Cardiac muscle cell (in vitro differentiated cells and primary cell): ENCODE measurements at regions not wholly inside any gene's neighbourhood (a gene's known extent, or its start where the extent isn't known, plus 50 kb on each side); places are given as distances from the start of the nearest gene placed in this dataset.

Source experiments
- DNase-seq, 2 donors: peaks; one replicate each; pipeline versions ENCODE4 v3.0.0 to v3.0.0-alpha.2; 2010 to 2017; ENCODE audit warnings: low read depth in 1 of 2, low spot score in 1 of 2
- H3K27ac ChIP-seq: fragments of 200-600 bp; sonication (generic); 2 replicates; pipeline ENCODE4 v1.5.1; 2016
- H3K27me3 ChIP-seq: fragments of 200-600 bp; sonication (generic); 2 replicates; pipeline ENCODE4 v1.6.0; 2016; ENCODE audit warnings: control low read depth
- H3K36me3 ChIP-seq: fragments of 200-600 bp; sonication (generic); 2 replicates; pipeline ENCODE4 v1.5.1; 2016; ENCODE audit warnings: control low read depth
- H3K4me1 ChIP-seq: fragments of 200-600 bp; sonication (generic); 2 replicates; pipeline ENCODE4 v1.8.1; 2017; ENCODE audit warnings: low read depth, mild to moderate bottlenecking, mixed run types
- H3K4me3 ChIP-seq: fragments of 200-600 bp; sonication (generic); 2 replicates; pipeline ENCODE4 v1.5.1; 2016; ENCODE audit warnings: mild to moderate bottlenecking
- H3K9me3 ChIP-seq: fragments of 200-600 bp; sonication (generic); 2 replicates; pipeline ENCODE4 v1.5.1; 2017; ENCODE audit warnings: low read depth, mild to moderate bottlenecking, control low read depth
- CTCF ChIP-seq: IDR thresholded peaks from 2 replicates; pipeline ENCODE4 v1.5.1; 2012; ENCODE audit warnings: low read depth, mild to moderate bottlenecking, low read length

DNA sequence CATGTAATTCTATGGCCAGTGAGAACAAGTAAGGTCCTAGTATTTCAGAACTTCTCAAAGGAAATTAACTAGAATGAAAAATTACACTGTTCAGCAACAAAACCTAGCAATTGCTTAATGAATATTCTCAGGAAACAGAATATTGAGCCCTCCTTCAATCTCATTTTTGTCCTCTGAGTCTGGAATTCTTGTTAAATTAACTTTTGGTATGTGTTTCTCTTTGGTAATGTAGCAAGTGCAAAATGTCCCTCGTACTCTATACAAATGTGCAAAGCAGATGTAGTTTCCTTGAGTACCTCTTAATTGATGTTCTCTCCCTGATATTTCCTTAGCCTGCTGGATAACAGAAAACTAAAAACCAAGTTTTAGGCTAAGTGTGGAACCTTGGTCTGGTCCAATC is 190.8 kb upstream of the CNOT2 start:
- H3K36me3 ChIP-seq, result no peaks in the 10 kb centered on the region
- no peaks in the 10 kb centered on the region for H3K9me3 ChIP-seq
- no peaks in the 10 kb centered on the region for H3K27me3 ChIP-seq
- DNase-seq, result no peak
- H3K27ac ChIP-seq, result no peak overlapping the region
- no peak for TF ChIP-seq CTCF
- H3K4me1 ChIP-seq, result peaks cover 15% of the 10 kb centered on the region
- H3K4me3 ChIP-seq, result no peak overlapping the region

- TF ChIP-seq CTCF, result no peak
- peak in 1 of 2 donors; percentile 94 for DNase-seq
- H3K4me1 ChIP-seq, result peaks cover 15% of the 10 kb centered on the region
- no peaks in the 10 kb centered on the region for H3K36me3 ChIP-seq
- H3K27ac ChIP-seq, result no peak overlapping the region
- H3K27me3 ChIP-seq, result no peaks in the 10 kb centered on the region
- H3K4me3 ChIP-seq, result no peak overlapping the region
- no peaks in the 10 kb centered on the region for H3K9me3 ChIP-seq
These were observed 190.2 kb upstream of the CNOT2 start for GRCh38 chr12:70052931-70053497.

- H3K27me3 ChIP-seq, result no peaks in the 10 kb centered on the region
- no peak for DNase-seq
These were observed 183.9 kb upstream of the CNOT2 start for GRCh38 chr12:70059373-70059772.

GRCh38 chr12:70060634-70061033 is 182.6 kb upstream of the CNOT2 start:
- H3K27ac ChIP-seq, result no peak overlapping the region
- no peak for DNase-seq
- H3K9me3 ChIP-seq, result no peaks in the 10 kb centered on the region
- H3K4me1 ChIP-seq, result peaks cover 6% of the 10 kb centered on the region
- no peaks in the 10 kb centered on the region for H3K27me3 ChIP-seq
- H3K4me3 ChIP-seq, result no peak overlapping the region
- no peak for TF ChIP-seq CTCF
- no peaks in the 10 kb centered on the region for H3K36me3 ChIP-seq

More at GRCh38 chr12:70059373-70059772, 183.9 kb upstream of the CNOT2 start:
- no peak for TF ChIP-seq CTCF
- H3K9me3 ChIP-seq, result no peaks in the 10 kb centered on the region
- H3K27ac ChIP-seq, result no peak overlapping the region
- H3K4me1 ChIP-seq, result no peaks in the 10 kb centered on the region
- no peak overlapping the region for H3K4me3 ChIP-seq
- no peaks in the 10 kb centered on the region for H3K36me3 ChIP-seq

GRCh38 chr12:70068743-70069142 is 174.5 kb upstream of the CNOT2 start:
- no peak for TF ChIP-seq CTCF
- no peak for DNase-seq

More at GRCh38 chr12:70068743-70069142, 174.5 kb upstream of the CNOT2 start:
- Histone ChIP-seq H3K4me3 (no peak overlapping the region), H3K9me3 (no peaks in the 10 kb centered on the region), H3K27ac (no peak overlapping the region), H3K27me3 (peaks cover 12% of the 10 kb centered on the region), H3K36me3 (no peaks in the 10 kb centered on the region), H3K4me1 (peaks cover 27% of the 10 kb centered on the region)
